GM19023 (cell line): ENCODE measurements at regions not wholly inside any gene's neighbourhood (a gene's known extent, or its start where the extent isn't known, plus 50 kb on each side); places are given as distances from the start of the nearest gene placed in this dataset.

Experiments used
- ATAC-seq: cut with Tn5 transposase; IDR thresholded peaks from one replicate; pipeline ENCODE4 v1.9.1; 2021; ENCODE audit warnings: mild to moderate bottlenecking, moderate library complexity; ENCODE audit not compliant: unreplicated experiment

DNA sequence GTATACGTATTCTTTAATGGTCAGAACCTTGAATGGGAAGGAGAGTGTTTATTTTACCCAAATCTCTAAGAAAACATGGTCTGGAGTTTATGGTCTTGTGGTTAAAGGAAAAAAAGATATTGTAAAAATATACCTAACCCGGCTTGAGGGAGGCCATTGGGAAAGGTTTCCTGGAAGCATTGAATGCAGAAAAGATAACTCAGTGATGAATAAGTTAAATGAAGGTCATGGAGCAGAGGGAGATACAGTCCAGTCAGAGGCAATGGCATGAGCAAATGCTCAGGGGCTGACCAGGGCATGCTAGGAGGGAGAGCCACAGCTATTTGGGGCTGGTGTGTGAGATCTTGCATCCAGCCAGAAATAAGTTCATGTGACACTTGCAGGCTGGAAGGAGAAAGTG, 430.4 kb upstream of the CDH5 start:
- ATAC-seq, result no peak

DNA sequence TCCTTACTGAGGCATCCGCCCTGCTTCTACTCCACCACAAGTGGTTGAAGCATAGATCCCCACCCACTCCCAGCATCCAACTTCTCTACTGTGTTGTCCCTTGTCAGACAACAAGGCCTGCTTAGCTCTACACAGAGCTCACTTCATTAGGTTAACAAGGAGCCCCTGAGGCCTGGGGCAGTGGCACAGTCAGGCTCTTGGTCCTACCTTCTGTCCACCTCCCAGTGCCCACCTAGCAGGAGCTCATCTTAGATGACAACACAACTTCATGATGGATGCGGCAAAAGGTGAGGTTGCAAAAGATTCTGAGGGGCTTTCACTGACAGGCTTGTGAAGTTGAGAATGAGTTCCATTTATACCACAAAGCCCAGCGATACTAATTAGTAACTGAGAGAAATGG, 432.0 kb upstream of the CDH5 start:
- ATAC-seq, result no peak

- no peak for ATAC-seq
These were observed 432.8 kb upstream of the CDH5 start for GRCh38 chr16:65933703-65934102.

- ATAC-seq, result no peak
These were observed 434.0 kb upstream of the CDH5 start for GRCh38 chr16:65932350-65933072.

DNA sequence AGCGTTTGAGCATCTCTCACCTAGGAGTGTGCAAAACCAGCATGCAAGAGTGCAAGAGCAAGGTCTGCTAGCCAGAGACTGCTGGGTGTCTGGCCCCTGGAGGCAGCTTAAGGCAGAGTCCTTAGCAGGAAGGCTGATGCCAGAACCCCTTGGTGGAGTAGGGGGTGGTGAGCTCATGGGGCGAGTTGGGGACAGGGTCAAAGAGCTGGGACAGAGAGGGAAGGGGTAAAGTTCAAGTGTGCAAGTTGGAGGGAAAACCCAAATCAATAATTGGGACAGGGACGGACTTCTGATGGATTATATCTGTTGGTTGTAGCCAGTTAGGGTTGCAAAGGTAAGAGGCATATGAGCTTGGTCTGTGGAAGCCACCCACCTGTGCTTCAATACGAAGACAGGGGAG, 443.6 kb upstream of the CDH5 start:
- no peak for ATAC-seq

- ATAC-seq, result no peak
These were observed 446.5 kb upstream of the CDH5 start for GRCh38 chr16:65919986-65920376.

GRCh38 chr16:65919145-65919985, 447.1 kb upstream of the CDH5 start:
- ATAC-seq, result no peak

- ATAC-seq, result no peak
These were observed 449.0 kb upstream of the CDH5 start for GRCh38 chr16:65917466-65917865.

DNA sequence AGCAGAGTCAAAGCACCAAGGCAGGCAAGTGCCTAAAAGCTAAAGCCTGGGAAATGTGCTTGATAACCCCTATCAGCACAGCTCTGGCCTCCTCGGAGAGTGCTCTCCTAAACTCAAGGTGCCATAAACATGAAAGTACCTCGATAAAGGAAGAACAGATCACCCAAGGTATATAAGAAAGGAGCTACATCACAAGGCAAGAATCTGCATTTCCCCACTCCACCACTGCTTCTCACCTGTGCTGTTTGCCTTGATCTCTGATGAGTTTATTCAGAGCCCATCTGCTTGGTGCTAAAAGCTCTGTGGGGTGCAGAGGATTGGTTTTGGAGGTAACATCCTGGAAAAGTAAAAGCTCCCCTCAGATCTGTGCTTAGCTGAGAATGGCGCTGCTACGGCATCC, 449.5 kb upstream of the CDH5 start:
- no peak for ATAC-seq

GRCh38 chr16:65910291-65910690, 456.2 kb upstream of the CDH5 start:
- ATAC-seq, result no peak

DNA sequence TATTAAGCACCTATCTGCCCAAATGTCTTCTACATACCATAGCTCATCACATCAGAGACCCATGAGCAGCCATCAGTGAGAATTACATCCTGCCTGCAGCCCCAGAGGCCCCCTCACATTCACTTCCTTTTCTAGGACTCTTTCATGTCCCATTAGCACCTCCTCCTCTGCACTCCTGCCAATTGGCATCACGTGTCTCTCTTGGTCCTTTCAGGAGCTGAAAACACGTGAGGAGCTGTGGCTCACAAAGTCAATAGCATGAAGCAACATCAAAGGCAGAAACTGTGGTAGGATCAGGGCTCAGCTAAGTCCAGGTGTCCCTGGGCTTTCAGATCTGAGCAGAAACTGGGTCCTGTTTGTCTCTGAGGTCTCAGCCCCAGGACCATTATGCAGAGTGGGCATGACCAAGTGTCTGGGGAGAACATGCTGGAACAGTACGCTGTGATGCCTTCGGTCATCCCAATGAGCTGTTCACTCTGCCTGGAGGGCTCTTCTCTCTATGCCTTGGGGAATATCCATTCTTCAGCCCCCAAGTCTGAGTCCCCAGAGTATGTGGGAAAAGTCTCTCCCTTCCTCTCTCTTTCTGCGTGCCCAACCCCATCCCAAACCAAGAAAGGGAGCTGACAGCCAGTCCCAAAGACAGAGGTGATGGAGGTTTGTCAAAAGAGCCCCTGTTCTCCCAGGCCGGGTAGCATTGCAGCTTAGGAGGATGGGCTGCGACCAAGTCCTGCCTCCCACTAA, 457.0 kb upstream of the CDH5 start:
- no peak for ATAC-seq

- no peak for ATAC-seq
These were observed 457.9 kb upstream of the CDH5 start for GRCh38 chr16:65908568-65908967.

DNA sequence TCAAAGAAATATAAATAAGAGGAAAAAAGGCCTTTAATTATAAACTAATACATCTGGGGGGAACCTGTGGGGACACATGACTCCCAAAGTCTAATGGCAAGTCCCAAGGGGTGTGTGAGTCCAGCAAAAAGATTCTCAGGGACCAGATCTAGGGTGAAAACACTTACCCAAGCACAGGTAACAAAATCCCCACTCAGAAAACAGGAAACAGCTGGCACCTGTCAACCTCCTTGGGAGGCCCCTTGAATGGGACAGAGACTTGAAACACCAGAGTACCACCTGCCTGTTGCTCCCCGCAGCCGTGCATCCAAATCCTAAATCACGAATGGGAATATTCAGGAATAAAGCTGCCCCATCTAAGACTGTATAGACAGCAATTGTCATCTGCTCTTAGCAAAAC, 461.2 kb upstream of the CDH5 start:
- ATAC-seq, result no peak

DNA sequence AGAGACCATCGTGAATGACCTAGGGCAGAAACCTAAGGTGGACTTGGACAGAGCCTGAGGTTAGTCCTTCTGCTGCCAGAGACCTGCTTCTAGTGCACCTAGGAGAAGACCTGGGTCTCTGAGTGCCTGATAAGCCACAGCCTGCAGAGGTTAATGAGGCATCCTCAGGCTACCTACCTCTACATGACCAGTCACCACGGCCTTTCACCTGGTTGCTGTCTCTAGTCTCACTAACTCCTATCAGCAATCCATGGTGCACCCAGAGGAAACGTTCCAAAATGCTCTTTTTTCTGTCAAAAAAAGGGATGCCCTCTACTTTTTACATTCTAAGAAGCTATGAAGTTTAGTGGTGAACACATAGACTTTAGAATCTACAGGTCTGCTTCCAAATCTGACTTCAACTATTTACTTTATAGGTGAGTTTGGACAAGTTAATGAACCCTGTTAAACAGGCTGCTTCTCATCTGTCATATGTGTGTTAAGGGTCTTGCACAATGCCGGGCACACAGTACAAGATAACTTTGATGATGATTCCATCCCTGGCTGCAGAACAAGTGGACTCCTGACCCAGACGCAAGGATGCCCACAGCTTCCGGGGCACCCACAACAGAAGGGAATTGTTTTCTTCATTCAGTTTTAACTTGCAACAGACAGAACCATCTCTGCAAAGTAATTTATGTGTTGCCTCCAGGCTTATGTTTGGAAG, 469.9 kb upstream of the CDH5 start:
- no peak for ATAC-seq

- ATAC-seq, result no peak
These were observed 470.6 kb upstream of the CDH5 start for GRCh38 chr16:65895906-65896305.

DNA sequence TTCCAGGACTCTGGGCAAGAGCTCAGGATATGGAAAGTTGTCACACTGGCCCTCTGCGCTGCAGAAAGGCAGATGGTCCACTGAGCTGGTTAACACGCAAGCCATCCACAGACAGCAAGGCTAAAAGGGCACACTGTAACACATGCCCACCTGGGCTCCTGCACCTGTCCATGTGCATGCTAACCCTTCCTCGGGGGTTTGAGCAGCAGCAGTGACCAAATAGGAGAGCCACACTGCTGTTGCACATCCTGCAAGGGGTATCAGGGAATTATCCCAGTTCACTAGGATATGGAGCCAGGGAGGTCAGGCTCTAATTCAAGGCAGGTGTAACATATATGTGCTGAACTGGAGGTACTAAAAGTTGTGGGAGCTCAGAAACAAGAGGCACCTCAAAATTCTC, 471.0 kb upstream of the CDH5 start:
- ATAC-seq, result no peak

DNA sequence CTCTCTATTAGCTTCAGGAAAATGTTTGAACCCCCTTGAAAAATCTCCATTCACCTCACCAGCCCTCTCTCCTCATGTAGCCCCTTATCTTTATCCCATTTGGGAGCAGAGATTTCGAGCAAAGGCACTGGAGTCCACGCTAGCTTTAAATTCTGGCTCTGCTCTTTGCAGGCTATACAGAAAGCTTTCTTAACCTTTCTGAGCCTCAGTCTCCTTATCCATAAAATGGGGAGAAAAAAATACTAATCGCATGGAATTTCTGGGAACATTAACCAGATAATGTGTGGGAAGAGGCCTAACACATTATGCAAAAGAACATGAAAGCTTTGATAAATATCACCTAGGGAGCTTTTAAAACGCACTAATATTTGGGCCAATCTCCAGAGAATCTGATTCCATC, 476.3 kb upstream of the CDH5 start:
- no peak for ATAC-seq

- ATAC-seq, result no peak
These were observed 476.9 kb upstream of the CDH5 start for GRCh38 chr16:65889533-65889966.

- ATAC-seq, result no peak
These were observed 478.3 kb upstream of the CDH5 start for GRCh38 chr16:65888201-65888600.

- no peak for ATAC-seq
These were observed 482.5 kb upstream of the CDH5 start for GRCh38 chr16:65884018-65884417.

DNA sequence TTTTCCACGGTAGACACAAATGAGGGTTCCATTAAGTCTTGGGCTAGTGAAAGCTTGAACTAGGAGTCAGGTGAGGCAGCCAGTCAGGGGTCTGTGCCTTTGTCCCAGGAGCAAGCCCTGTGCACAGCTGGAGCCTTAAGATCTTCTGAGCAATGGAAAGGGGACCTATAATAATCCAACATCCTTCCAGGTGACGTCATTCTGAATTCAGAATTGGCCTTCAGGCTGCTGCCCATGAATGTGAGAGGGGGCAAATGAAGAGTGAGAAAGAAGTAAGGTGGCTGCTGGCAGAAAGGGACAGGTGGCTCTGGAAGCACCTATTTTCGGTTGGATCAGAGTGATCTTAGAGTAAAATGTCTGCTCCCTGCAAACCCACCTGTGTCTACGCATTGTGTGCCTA, 488.1 kb upstream of the CDH5 start:
- no peak for ATAC-seq
